ENCODE measurements at regions not wholly inside any gene's neighbourhood (a gene's known extent, or its start where the extent isn't known, plus 50 kb on each side); places are given as distances from the start of the nearest gene placed in this dataset.

DNA sequence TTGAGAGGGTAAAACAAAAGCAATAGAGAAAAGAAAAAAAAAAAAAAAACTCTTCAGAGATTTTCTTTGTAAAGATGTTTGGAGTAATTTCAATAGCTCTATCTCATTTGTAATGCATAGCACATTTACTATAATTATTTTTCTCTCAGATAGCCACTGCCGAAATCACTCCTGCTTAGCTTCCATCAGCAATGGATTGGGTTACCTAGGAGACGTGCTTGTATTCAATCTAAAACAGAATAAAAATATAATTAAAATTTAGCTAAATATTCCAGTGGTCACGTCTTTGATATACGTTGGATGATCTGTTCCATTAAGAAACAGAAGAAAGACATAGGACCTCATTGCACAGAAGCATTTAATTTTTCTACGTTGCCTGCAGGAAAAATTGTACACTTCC lies 1435.7 kb upstream of the DDX18 start:
- TF ChIP-seq CTCF (conservative IDR thresholded peaks at IDR 0.05; ENCODE audit: low read depth, low read length) (no peak), EZH2 (IDR thresholded peaks at IDR 0.05; ENCODE audit: low read length, unreplicated experiment) (no peak), EZH2phosphoT487 (IDR thresholded peaks at IDR 0.05; ENCODE audit: borderline replicate concordance, low read length) (no peak)

Measured in PC-3 (cell line).